ENCODE measurements at regions not wholly inside any gene's neighbourhood (a gene's known extent, or its start where the extent isn't known, plus 50 kb on each side); places are given as distances from the start of the nearest gene placed in this dataset.

- no peak for TF ChIP-seq CTCF (IDR thresholded peaks at IDR 0.05; ENCODE audit: poor library complexity)
- no peak for TF ChIP-seq EZH2phosphoT487 (IDR thresholded peaks at IDR 0.05; ENCODE audit: low read depth, severe bottlenecking, unreplicated experiment)
- TF ChIP-seq EZH2 (IDR thresholded peaks at IDR 0.05; ENCODE audit: borderline replicate concordance), result no peak
Observed at GRCh38 chr14:87323191-87323590, 669.8 kb downstream of the GALC start.

GRCh38 chr14:87321548-87321947 is 671.4 kb downstream of the GALC start:
- Histone ChIP-seq H3K9me3 (ENCODE audit: low read depth) (no peaks in the 10 kb centered on the region), H4K20me1 (ENCODE audit: insufficient read depth, poor library complexity, severe bottlenecking) (no peaks in the 10 kb centered on the region)
- WGBS (ENCODE audit: low lambda C conversion rate, missing lambda C conversion rate), result 81% methylated on average over 1 of the region's 1 CpG

More at GRCh38 chr14:87323191-87323590, 669.8 kb downstream of the GALC start:
- DNase-seq (ENCODE audit: low spot score), result no peak
- no peak overlapping the region for H3K4me3 ChIP-seq
- no peak overlapping the region for H3K27ac ChIP-seq
- no peaks in the 10 kb centered on the region for H3K9me2 ChIP-seq (replicated peaks; ENCODE audit: insufficient read depth)
- no peaks in the 10 kb centered on the region for H4K20me1 ChIP-seq (ENCODE audit: insufficient read depth, poor library complexity, severe bottlenecking)
- no peaks in the 10 kb centered on the region for H3K79me2 ChIP-seq
- H3K4me1 ChIP-seq (ENCODE audit: insufficient read depth), result no peaks in the 10 kb centered on the region
- H3K4me2 ChIP-seq, result no peak overlapping the region
- H3K36me3 ChIP-seq (replicated peaks; ENCODE audit: insufficient read depth, low read depth), result no peaks in the 10 kb centered on the region
- no peak overlapping the region for H2AFZ ChIP-seq
- no peaks in the 10 kb centered on the region for H3K9me3 ChIP-seq (ENCODE audit: low read depth)
- WGBS (ENCODE audit: low lambda C conversion rate, missing lambda C conversion rate), result 98% methylated on average over 2 of the region's 2 CpGs
- H3K27me3 ChIP-seq, result no peaks in the 10 kb centered on the region

GRCh38 chr14:87312894-87313205 is 680.1 kb downstream of the GALC start:
- 62% methylated on average over 3 of the region's 3 CpGs for WGBS (ENCODE audit: low lambda C conversion rate, missing lambda C conversion rate)
- no peak overlapping the region for H2AFZ ChIP-seq
- H3K79me2 ChIP-seq, result no peaks in the 10 kb centered on the region
- no peaks in the 10 kb centered on the region for H3K36me3 ChIP-seq (replicated peaks; ENCODE audit: insufficient read depth, low read depth)
- H4K20me1 ChIP-seq (ENCODE audit: insufficient read depth, poor library complexity, severe bottlenecking), result no peaks in the 10 kb centered on the region
- no peaks in the 10 kb centered on the region for H3K27me3 ChIP-seq
- no peaks in the 10 kb centered on the region for H3K4me1 ChIP-seq (ENCODE audit: insufficient read depth)
- no peaks in the 10 kb centered on the region for H3K9me3 ChIP-seq (ENCODE audit: low read depth)
- H3K27ac ChIP-seq, result no peak overlapping the region
- DNase-seq (ENCODE audit: low spot score), result no peak
- TF ChIP-seq EZH2 (IDR thresholded peaks at IDR 0.05; ENCODE audit: borderline replicate concordance) (no peak), CTCF (IDR thresholded peaks at IDR 0.05; ENCODE audit: poor library complexity) (no peak), EZH2phosphoT487 (IDR thresholded peaks at IDR 0.05; ENCODE audit: low read depth, severe bottlenecking, unreplicated experiment) (no peak)
- no peaks in the 10 kb centered on the region for H3K9me2 ChIP-seq (replicated peaks; ENCODE audit: insufficient read depth)
- no peak overlapping the region for H3K4me2 ChIP-seq
- no peak overlapping the region for H3K4me3 ChIP-seq

More at GRCh38 chr14:87321548-87321947, 671.4 kb downstream of the GALC start:
- Histone ChIP-seq H3K9me2 (replicated peaks; ENCODE audit: insufficient read depth) (no peaks in the 10 kb centered on the region), H3K79me2 (no peaks in the 10 kb centered on the region), H3K4me1 (ENCODE audit: insufficient read depth) (no peaks in the 10 kb centered on the region), H3K4me2 (no peak overlapping the region), H3K27ac (no peak overlapping the region), H3K4me3 (no peak overlapping the region), H3K27me3 (no peaks in the 10 kb centered on the region), H3K36me3 (replicated peaks; ENCODE audit: insufficient read depth, low read depth) (no peaks in the 10 kb centered on the region), H2AFZ (no peak overlapping the region)
- TF ChIP-seq CTCF (IDR thresholded peaks at IDR 0.05; ENCODE audit: poor library complexity) (no peak), EZH2 (IDR thresholded peaks at IDR 0.05; ENCODE audit: borderline replicate concordance) (no peak)
- DNase-seq (ENCODE audit: low spot score), result no peak

Measured in hepatocyte (in vitro differentiated cells).